SK-N-SH treated with all-trans-retinoic acid at 6 μM for 48 hours (cell line): ENCODE measurements at regions not wholly inside any gene's neighbourhood (a gene's known extent, or its start where the extent isn't known, plus 50 kb on each side); places are given as distances from the start of the nearest gene placed in this dataset.

Experiments
- ATAC-seq: fragments of 200-7000 bp; cut with Tn5 transposase; 3 replicates; pipeline ENCODE4 v1.9.1; 2020; ENCODE audit warnings: mild to moderate bottlenecking, moderate library complexity
- BACH2 ChIP-seq: fragments of 250-450 bp; sonication (Bioruptor Pico); IDR thresholded peaks from 2 replicates; pipeline ENCODE4 v1.9.0; 2021; ENCODE audit warnings: mild to moderate bottlenecking, borderline replicate concordance
- CSDC2 ChIP-seq: fragments of 250-450 bp; sonication (Bioruptor Pico); IDR thresholded peaks from 2 replicates; pipeline ENCODE4 v1.5.0; 2020; ENCODE audit warnings: mild to moderate bottlenecking, moderate library complexity
- ESRRG ChIP-seq: fragments of 250-450 bp; sonication (Bioruptor Pico); IDR thresholded peaks from 2 replicates; pipeline ENCODE4 v1.6.1; 2021; ENCODE audit warnings: mild to moderate bottlenecking
- GLIS3 ChIP-seq: fragments of 250-450 bp; sonication (Bioruptor Pico); IDR thresholded peaks from 2 replicates; pipeline ENCODE4 v1.5.0; 2020; ENCODE audit warnings: mild to moderate bottlenecking, moderate library complexity
- ISL1 ChIP-seq: fragments of 250-450 bp; sonication (Bioruptor Pico); IDR thresholded peaks from 2 replicates; pipeline ENCODE4 v2.1.2; 2022; ENCODE audit warnings: mild to moderate bottlenecking, moderate library complexity
- OSR1 ChIP-seq: fragments of 250-450 bp; sonication (Bioruptor Pico); IDR thresholded peaks from 2 replicates; pipeline ENCODE4 v1.8.0; 2022; ENCODE audit warnings: moderate library complexity, mild to moderate bottlenecking, inconsistent platforms
- PPARA ChIP-seq: fragments of 250-450 bp; sonication (Bioruptor Pico); IDR thresholded peaks from 2 replicates; pipeline ENCODE4 v1.5.0; 2020; ENCODE audit warnings: mild to moderate bottlenecking, borderline replicate concordance
- RARB ChIP-seq: fragments of 250-450 bp; sonication (Bioruptor Pico); IDR thresholded peaks from 2 replicates; pipeline ENCODE4 v1.8.0; 2021; ENCODE audit warnings: mild to moderate bottlenecking, moderate library complexity
- SNAI2 ChIP-seq: fragments of 250-450 bp; sonication (Bioruptor Pico); IDR thresholded peaks from 2 replicates; pipeline ENCODE4 v1.5.0; 2020; ENCODE audit warnings: mild to moderate bottlenecking, moderate library complexity
- TCF4 ChIP-seq: fragments of 250-450 bp; sonication (Bioruptor Pico); IDR thresholded peaks from 2 replicates; pipeline ENCODE4 v1.8.0; 2021; ENCODE audit warnings: mild to moderate bottlenecking, moderate library complexity, borderline replicate concordance
- TOX ChIP-seq: fragments of 250-450 bp; sonication (Bioruptor Pico); IDR thresholded peaks from 2 replicates; pipeline ENCODE4 v1.8.0; 2021; ENCODE audit warnings: mild to moderate bottlenecking, moderate library complexity, borderline replicate concordance
- ZC3H10 ChIP-seq: fragments of 250-450 bp; sonication (Bioruptor Pico); IDR thresholded peaks from 2 replicates; pipeline ENCODE4 v1.5.1; 2021; ENCODE audit warnings: mild to moderate bottlenecking, moderate library complexity
- ZFP3 ChIP-seq: fragments of 250-450 bp; sonication (Bioruptor Pico); IDR thresholded peaks from 2 replicates; pipeline ENCODE4 v1.5.0; 2020; ENCODE audit warnings: mild to moderate bottlenecking, moderate library complexity
- ZFP30 ChIP-seq: fragments of 450-650 bp; formaldehyde crosslinking; IDR thresholded peaks from 2 replicates; pipeline ENCODE4 v1.5.0; 2022; ENCODE audit warnings: mild to moderate bottlenecking, moderate library complexity
- ZNF565 ChIP-seq: fragments of 450-650 bp; formaldehyde crosslinking; conservative IDR thresholded peaks from 2 replicates; pipeline ENCODE4 v1.5.0; 2020; ENCODE audit warnings: low read depth, mild to moderate bottlenecking, moderate library complexity
- ZNF70 ChIP-seq: fragments of 450-650 bp; formaldehyde crosslinking; IDR thresholded peaks from 2 replicates; pipeline ENCODE4 v1.5.0; 2020; ENCODE audit warnings: mild to moderate bottlenecking, moderate library complexity
- TF ChIP-seq, protein P1 (sequence below): fragments of 250-450 bp; sonication (Bioruptor Pico); IDR thresholded peaks from 2 replicates; pipeline ENCODE4 v1.5.1; 2020; ENCODE audit warnings: low read depth, mild to moderate bottlenecking, moderate library complexity
- TF ChIP-seq, protein P2 (sequence below): fragments of 250-450 bp; sonication (Bioruptor Pico); IDR thresholded peaks from 2 replicates; pipeline ENCODE4 v1.5.0; 2020; ENCODE audit warnings: mild to moderate bottlenecking, moderate library complexity
- TF ChIP-seq, protein P3 (sequence below): fragments of 250-450 bp; sonication (Bioruptor Pico); IDR thresholded peaks from 2 replicates; pipeline ENCODE4 v1.8.0; 2020; ENCODE audit warnings: mild to moderate bottlenecking, moderate library complexity, borderline replicate concordance
- TF ChIP-seq, protein P4 (sequence below): fragments of 250-450 bp; sonication (Bioruptor Pico); IDR thresholded peaks from 2 replicates; pipeline ENCODE4 v1.5.1; 2021; ENCODE audit warnings: mild to moderate bottlenecking, moderate library complexity
- TF ChIP-seq, protein P5 (sequence below): fragments of 250-450 bp; sonication (Bioruptor Pico); IDR thresholded peaks from 2 replicates; pipeline ENCODE4 v1.8.0; 2021; ENCODE audit warnings: low read depth, mild to moderate bottlenecking, moderate library complexity, borderline replicate concordance

DNA sequence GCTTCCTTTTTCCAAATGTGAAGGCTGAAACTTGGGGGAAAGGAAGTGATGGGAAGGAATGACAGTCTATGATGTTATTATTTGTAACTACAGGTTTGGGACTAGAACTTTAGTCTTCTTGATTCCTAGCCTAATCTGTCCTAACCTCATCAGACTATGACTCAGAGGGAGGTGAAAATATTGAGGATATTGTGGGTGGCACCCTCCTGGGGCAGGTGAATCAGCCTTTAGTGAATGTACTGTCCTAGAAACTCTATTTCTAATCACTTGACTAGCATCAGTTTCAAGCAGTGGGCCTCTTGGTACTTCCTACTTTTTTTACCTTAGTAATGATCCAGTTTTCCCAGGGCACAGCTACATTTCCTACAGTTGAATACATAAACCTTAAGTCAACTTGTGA is 829.0 kb upstream of the API5 start:
- TF ChIP-seq CSDC2 (CRISPR knock-in tag) (no peak), RARB (CRISPR knock-in tag) (no peak), PPARA (CRISPR knock-in tag) (no peak), TCF4 (CRISPR knock-in tag) (no peak), ZC3H10 (CRISPR knock-in tag) (no peak), TOX (no peak), SNAI2 (CRISPR knock-in tag) (no peak), BACH2 (no peak), ZFP3 (CRISPR knock-in tag) (no peak), ISL1 (CRISPR knock-in tag) (no peak), GLIS3 (no peak), ZNF565 (CRISPR knock-in tag) (no peak), ESRRG (CRISPR knock-in tag) (no peak), ZNF70 (CRISPR knock-in tag) (no peak)
- TF ChIP-seq, protein P1, sequence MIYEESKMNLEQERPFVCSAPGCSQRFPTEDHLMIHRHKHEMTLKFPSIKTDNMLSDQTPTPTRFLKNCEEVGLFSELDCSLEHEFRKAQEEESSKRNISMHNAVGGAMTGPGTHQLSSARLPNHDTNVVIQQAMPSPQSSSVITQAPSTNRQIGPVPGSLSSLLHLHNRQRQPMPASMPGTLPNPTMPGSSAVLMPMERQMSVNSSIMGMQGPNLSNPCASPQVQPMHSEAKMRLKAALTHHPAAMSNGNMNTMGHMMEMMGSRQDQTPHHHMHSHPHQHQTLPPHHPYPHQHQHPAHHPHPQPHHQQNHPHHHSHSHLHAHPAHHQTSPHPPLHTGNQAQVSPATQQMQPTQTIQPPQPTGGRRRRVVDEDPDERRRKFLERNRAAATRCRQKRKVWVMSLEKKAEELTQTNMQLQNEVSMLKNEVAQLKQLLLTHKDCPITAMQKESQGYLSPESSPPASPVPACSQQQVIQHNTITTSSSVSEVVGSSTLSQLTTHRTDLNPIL (CRISPR knock-in tag): no peak
- TF ChIP-seq, protein P2, sequence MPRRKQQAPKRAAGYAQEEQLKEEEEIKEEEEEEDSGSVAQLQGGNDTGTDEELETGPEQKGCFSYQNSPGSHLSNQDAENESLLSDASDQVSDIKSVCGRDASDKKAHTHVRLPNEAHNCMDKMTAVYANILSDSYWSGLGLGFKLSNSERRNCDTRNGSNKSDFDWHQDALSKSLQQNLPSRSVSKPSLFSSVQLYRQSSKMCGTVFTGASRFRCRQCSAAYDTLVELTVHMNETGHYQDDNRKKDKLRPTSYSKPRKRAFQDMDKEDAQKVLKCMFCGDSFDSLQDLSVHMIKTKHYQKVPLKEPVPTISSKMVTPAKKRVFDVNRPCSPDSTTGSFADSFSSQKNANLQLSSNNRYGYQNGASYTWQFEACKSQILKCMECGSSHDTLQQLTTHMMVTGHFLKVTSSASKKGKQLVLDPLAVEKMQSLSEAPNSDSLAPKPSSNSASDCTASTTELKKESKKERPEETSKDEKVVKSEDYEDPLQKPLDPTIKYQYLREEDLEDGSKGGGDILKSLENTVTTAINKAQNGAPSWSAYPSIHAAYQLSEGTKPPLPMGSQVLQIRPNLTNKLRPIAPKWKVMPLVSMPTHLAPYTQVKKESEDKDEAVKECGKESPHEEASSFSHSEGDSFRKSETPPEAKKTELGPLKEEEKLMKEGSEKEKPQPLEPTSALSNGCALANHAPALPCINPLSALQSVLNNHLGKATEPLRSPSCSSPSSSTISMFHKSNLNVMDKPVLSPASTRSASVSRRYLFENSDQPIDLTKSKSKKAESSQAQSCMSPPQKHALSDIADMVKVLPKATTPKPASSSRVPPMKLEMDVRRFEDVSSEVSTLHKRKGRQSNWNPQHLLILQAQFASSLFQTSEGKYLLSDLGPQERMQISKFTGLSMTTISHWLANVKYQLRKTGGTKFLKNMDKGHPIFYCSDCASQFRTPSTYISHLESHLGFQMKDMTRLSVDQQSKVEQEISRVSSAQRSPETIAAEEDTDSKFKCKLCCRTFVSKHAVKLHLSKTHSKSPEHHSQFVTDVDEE (CRISPR knock-in tag): no peak
- TF ChIP-seq, protein P3, sequence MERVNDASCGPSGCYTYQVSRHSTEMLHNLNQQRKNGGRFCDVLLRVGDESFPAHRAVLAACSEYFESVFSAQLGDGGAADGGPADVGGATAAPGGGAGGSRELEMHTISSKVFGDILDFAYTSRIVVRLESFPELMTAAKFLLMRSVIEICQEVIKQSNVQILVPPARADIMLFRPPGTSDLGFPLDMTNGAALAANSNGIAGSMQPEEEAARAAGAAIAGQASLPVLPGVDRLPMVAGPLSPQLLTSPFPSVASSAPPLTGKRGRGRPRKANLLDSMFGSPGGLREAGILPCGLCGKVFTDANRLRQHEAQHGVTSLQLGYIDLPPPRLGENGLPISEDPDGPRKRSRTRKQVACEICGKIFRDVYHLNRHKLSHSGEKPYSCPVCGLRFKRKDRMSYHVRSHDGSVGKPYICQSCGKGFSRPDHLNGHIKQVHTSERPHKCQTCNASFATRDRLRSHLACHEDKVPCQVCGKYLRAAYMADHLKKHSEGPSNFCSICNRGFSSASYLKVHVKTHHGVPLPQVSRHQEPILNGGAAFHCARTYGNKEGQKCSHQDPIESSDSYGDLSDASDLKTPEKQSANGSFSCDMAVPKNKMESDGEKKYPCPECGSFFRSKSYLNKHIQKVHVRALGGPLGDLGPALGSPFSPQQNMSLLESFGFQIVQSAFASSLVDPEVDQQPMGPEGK (CRISPR knock-in tag): no peak
- TF ChIP-seq, protein P4, sequence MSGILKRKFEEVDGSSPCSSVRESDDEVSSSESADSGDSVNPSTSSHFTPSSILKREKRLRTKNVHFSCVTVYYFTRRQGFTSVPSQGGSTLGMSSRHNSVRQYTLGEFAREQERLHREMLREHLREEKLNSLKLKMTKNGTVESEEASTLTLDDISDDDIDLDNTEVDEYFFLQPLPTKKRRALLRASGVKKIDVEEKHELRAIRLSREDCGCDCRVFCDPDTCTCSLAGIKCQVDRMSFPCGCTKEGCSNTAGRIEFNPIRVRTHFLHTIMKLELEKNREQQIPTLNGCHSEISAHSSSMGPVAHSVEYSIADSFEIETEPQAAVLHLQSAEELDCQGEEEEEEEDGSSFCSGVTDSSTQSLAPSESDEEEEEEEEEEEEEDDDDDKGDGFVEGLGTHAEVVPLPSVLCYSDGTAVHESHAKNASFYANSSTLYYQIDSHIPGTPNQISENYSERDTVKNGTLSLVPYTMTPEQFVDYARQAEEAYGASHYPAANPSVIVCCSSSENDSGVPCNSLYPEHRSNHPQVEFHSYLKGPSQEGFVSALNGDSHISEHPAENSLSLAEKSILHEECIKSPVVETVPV (CRISPR knock-in tag): no peak
- TF ChIP-seq, protein P5, sequence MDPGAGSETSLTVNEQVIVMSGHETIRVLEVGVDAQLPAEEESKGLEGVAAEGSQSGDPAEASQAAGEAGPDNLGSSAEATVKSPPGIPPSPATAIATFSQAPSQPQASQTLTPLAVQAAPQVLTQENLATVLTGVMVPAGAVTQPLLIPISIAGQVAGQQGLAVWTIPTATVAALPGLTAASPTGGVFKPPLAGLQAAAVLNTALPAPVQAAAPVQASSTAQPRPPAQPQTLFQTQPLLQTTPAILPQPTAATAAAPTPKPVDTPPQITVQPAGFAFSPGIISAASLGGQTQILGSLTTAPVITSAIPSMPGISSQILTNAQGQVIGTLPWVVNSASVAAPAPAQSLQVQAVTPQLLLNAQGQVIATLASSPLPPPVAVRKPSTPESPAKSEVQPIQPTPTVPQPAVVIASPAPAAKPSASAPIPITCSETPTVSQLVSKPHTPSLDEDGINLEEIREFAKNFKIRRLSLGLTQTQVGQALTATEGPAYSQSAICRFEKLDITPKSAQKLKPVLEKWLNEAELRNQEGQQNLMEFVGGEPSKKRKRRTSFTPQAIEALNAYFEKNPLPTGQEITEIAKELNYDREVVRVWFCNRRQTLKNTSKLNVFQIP (CRISPR knock-in tag): no peak
- TF ChIP-seq, all 23 proteins: peak for 0
- ATAC-seq: no peak

DNA sequence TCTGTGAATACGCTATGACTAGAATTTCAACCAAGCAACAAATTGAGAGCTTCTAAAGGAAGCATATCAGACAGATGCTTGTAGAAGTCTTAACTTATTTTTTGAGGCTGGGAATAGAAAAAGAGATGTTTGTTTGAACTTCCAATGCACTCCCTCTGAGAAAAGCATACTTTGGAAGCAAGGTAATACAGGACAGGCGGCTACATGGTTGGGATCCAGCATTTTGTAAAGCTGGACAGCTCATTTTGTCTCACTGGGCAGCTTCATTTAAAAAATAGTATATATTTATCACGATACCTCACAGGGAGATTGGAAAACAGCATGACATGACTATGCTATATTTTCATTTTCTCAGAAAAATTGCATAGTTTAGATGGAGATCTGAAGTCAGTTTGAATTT is 821.3 kb upstream of the API5 start:
- no peak for ATAC-seq
- TF ChIP-seq CSDC2 (CRISPR knock-in tag) (no peak), PPARA (CRISPR knock-in tag) (no peak), ZNF70 (CRISPR knock-in tag) (no peak), GLIS3 (no peak), TOX (no peak), ISL1 (CRISPR knock-in tag) (no peak)

DNA sequence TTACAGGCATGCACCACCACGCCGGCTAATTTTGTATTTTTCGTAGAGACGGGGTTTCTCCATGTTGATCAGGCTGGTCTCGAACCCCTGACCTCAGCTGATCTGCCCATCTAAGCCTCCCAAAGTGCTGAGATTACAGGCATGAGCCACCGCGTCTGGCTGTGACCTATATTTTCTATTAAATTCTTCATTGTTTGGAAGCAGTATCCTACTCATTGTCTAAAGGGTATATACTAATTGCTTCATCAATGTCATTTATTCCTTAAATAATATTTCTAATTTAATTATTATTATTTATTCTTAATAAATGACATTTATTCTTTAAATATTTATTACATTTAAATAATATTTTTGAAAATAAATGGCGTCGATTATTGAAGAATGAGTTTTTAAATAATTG is 817.3 kb upstream of the API5 start:
- ATAC-seq: no peak
- TF ChIP-seq ISL1 (CRISPR knock-in tag) (no peak), ZNF70 (CRISPR knock-in tag) (no peak), ZC3H10 (CRISPR knock-in tag) (no peak), GLIS3 (no peak), OSR1 (no peak), ZNF565 (CRISPR knock-in tag) (no peak), ESRRG (CRISPR knock-in tag) (no peak), ZFP30 (CRISPR knock-in tag) (no peak), BACH2 (no peak), PPARA (CRISPR knock-in tag) (no peak), ZFP3 (CRISPR knock-in tag) (no peak)
- TF ChIP-seq, protein P4 (CRISPR knock-in tag): no peak
- TF ChIP-seq, protein P2 (CRISPR knock-in tag): no peak
- TF ChIP-seq, protein P5 (CRISPR knock-in tag): no peak
